ENCODE measurements at regions not wholly inside any gene's neighbourhood (a gene's known extent, or its start where the extent isn't known, plus 50 kb on each side); places are given as distances from the start of the nearest gene placed in this dataset.

DNA sequence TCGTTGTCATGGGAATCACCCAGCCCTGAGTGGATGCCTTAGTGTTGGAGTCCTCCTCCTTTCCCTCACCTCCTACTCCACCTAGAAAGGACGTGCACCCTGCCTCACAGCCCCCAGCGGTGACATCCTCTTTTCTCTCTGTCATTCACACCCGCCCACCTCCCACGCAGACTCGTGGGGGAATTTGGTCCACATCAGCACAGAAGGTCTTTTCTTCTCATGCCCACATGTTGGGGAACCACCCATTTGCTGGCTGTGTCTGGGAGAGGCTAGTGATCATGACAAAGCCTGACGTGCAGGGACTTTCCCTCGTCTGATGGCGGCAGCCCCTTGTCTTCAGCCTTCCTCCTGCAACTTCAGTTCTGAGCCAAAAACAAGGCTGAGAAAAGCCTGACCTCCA is 96.0 kb upstream of the CNKSR3 start:
- no peak for TF ChIP-seq EZH2phosphoT487 (IDR thresholded peaks at IDR 0.05; ENCODE audit: borderline replicate concordance)
- TF ChIP-seq, protein P1, sequence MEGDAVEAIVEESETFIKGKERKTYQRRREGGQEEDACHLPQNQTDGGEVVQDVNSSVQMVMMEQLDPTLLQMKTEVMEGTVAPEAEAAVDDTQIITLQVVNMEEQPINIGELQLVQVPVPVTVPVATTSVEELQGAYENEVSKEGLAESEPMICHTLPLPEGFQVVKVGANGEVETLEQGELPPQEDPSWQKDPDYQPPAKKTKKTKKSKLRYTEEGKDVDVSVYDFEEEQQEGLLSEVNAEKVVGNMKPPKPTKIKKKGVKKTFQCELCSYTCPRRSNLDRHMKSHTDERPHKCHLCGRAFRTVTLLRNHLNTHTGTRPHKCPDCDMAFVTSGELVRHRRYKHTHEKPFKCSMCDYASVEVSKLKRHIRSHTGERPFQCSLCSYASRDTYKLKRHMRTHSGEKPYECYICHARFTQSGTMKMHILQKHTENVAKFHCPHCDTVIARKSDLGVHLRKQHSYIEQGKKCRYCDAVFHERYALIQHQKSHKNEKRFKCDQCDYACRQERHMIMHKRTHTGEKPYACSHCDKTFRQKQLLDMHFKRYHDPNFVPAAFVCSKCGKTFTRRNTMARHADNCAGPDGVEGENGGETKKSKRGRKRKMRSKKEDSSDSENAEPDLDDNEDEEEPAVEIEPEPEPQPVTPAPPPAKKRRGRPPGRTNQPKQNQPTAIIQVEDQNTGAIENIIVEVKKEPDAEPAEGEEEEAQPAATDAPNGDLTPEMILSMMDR (conservative IDR thresholded peaks at IDR 0.05; ENCODE audit: low read length): no peak
